ENCODE measurements at regions not wholly inside any gene's neighbourhood (a gene's known extent, or its start where the extent isn't known, plus 50 kb on each side); places are given as distances from the start of the nearest gene placed in this dataset.

DNA sequence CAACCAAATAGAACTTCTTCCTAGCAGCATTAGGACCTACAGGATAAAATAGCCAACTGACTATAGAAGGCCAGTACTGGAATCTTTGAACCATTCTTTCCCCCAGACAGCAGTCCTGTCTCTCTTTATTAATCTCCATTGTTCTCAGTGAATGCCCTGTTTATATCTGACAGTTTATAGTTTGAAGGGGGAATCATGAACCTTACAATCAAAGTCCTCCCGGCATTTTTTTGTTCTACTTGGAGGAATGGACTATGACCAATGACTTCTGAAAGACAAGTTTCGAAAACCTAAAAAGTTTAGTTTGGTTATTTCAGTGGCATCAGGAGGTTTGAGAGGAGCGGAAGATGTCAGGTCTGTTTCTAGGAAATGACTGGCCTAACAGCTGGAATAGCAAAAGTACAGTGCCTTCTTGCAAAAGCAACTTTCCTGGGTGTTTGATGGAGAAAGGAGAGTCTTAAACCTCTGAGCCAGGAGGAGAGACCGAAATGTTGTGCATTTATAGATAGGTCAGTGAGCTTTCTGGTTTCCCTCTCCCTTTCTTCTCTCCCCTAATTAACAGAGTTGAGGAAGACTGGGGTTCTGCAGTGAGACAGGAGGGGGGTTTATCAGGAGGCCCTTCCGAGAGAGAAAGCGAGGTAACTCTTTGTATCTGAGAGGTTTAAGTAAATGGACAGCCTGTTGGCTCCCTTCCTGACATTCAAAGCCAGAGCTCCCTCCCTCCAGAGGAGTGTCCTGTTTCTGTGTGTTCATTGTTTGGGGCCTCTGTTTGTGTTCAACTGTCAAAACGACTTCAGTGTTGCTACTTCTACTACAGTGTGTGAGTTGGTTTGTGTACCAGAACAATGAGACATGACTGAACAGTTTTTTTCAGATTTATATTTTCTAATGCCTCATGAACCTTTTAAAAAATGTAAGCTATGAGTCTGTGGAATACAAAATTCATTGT lies 383.0 kb upstream of the RARB start:
- TF ChIP-seq, protein P1, sequence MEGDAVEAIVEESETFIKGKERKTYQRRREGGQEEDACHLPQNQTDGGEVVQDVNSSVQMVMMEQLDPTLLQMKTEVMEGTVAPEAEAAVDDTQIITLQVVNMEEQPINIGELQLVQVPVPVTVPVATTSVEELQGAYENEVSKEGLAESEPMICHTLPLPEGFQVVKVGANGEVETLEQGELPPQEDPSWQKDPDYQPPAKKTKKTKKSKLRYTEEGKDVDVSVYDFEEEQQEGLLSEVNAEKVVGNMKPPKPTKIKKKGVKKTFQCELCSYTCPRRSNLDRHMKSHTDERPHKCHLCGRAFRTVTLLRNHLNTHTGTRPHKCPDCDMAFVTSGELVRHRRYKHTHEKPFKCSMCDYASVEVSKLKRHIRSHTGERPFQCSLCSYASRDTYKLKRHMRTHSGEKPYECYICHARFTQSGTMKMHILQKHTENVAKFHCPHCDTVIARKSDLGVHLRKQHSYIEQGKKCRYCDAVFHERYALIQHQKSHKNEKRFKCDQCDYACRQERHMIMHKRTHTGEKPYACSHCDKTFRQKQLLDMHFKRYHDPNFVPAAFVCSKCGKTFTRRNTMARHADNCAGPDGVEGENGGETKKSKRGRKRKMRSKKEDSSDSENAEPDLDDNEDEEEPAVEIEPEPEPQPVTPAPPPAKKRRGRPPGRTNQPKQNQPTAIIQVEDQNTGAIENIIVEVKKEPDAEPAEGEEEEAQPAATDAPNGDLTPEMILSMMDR (IDR thresholded peaks at IDR 0.05; ENCODE audit: insufficient read depth, low read depth, low read length), result no peak
- POLR2A ChIA-PET, result interaction anchor here (0.6 kb wide), 1 partner anchor 8 kb away, joined by 7 read pairs; no protein-coding TSS in a partner anchor
- DNase-seq (ENCODE audit: low read depth), result no peak
- Histone ChIP-seq H3K27me3 (ENCODE audit: control insufficient read depth, insufficient read depth, low read length) (no peaks in the 10 kb centered on the region), H3K4me3 (ENCODE audit: low read depth, low read length) (no peak overlapping the region), H3K36me3 (ENCODE audit: control insufficient read depth, insufficient read depth, low read length) (no peaks in the 10 kb centered on the region)
- CTCF ChIA-PET, result interaction anchor here (1.2 to 2.4 kb wide), 2 partner anchors 12 to 26 kb away, joined by 3 to 11 read pairs; no protein-coding TSS in a partner anchor

DNA sequence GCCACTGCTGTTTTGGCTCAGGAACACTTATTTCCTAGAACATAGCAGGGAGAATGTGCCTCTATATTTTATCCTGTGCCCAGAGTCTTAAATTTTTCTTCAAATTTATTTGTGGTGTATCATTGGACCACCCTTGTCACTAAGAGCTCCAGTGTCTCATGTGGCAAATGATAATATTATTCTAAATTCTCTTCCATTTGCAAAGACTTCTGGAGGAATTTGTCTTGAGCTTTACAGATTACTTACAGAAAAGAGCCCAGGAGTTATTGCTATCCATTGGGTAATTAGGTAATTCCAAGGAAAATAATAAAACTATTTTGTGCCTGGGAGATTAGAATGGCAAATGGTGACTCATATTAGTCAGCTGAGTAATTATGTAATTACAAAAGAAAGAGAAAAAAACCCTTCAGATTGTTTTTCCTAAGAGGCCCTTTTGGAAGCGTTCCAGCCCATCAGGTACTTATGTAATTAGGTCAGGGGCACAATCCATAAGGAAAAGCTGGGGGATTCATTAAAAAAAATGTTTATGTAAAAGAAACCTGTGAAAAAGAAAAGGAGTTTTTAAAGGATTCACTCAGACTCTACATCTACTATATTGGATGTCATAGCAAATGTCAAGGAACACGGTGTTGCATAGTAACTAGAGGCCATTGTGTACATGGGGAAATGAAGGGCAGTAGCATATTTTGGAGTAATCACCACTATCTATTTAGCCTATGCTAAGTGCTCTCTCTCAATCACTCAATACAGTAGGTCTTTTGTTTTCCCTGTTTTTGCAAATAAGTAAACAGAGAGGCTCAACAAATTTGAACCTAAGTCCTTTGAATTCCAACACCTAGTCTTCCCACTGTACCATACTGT lies 380.9 kb upstream of the RARB start:
- POLR2A ChIA-PET, result interaction anchor here (1.3 kb wide), 1 partner anchor 422 kb away, joined by 3 read pairs; no protein-coding TSS in a partner anchor
- Histone ChIP-seq H3K4me3 (ENCODE audit: low read depth, low read length) (no peak overlapping the region), H3K27me3 (ENCODE audit: control insufficient read depth, insufficient read depth, low read length) (no peaks in the 10 kb centered on the region), H3K36me3 (ENCODE audit: control insufficient read depth, insufficient read depth, low read length) (no peaks in the 10 kb centered on the region)
- CTCF ChIA-PET, result interaction anchor here (0.6 to 2.4 kb wide), 2 partner anchors 14 to 299 kb away, joined by 4 to 11 read pairs; no protein-coding TSS in a partner anchor
- no peak for DNase-seq (ENCODE audit: low read depth)
- TF ChIP-seq, protein P1 (IDR thresholded peaks at IDR 0.05; ENCODE audit: insufficient read depth, low read depth, low read length), result no peak

DNA sequence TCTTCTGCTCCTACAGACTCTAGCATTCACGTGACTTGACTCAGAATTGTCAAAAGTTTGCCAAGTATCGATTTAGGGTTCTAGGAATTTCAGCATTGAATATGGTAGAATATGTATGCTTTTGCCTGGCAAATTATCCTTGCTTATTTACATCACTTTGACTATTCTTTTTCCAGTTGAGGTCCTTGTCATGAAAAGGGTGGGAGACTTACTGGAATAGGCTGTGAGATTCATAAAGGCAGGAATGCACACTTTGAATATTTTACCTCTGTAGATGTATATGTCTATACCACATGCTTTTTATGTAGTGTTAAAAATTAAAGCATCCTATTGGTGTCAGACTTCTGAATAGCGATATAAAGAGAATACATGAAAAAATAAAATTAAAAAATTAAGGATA lies 378.8 kb upstream of the RARB start:
- CTCF ChIA-PET, result interaction anchor here (0.8 kb wide), 1 partner anchor 16 kb away, joined by 4 read pairs; no protein-coding TSS in a partner anchor
- POLR2A ChIA-PET, result no interaction called here
- TF ChIP-seq, protein P1 (IDR thresholded peaks at IDR 0.05; ENCODE audit: insufficient read depth, low read depth, low read length), result no peak
- no peaks in the 10 kb centered on the region for H3K36me3 ChIP-seq (ENCODE audit: control insufficient read depth, insufficient read depth, low read length)
- no peak for DNase-seq (ENCODE audit: low read depth)
- H3K4me3 ChIP-seq (ENCODE audit: low read depth, low read length), result no peak overlapping the region
- H3K27me3 ChIP-seq (ENCODE audit: control insufficient read depth, insufficient read depth, low read length), result no peaks in the 10 kb centered on the region

DNA sequence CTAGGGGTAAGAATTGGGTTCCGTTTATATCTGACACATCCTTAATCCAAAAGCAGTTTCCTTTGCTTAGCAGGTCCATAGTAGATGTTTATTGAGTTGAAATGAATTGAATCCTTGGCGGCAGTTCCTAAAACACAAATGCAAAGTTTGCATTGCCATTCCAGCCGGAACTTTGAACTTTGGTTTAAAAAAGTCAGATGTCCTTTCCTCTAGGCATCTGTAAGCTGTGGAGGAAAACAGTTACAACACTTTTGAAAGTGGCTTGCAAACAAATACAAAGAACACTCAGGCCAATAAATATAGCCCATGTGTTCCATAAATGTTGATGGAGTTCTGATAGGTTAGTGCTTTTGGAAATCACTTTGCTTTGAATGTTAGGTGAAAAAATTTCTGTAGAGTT lies 374.7 kb upstream of the RARB start:
- Histone ChIP-seq H3K36me3 (ENCODE audit: control insufficient read depth, insufficient read depth, low read length) (no peaks in the 10 kb centered on the region), H3K27me3 (ENCODE audit: control insufficient read depth, insufficient read depth, low read length) (no peaks in the 10 kb centered on the region), H3K4me3 (ENCODE audit: low read depth, low read length) (no peak overlapping the region)
- POLR2A ChIA-PET, result no interaction called here
- CTCF ChIA-PET, result no interaction called here
- TF ChIP-seq, protein P1 (IDR thresholded peaks at IDR 0.05; ENCODE audit: insufficient read depth, low read depth, low read length), result no peak
- no peak for DNase-seq (ENCODE audit: low read depth)
